GM21619 (cell line): ENCODE measurements at regions not wholly inside any gene's neighbourhood (a gene's known extent, or its start where the extent isn't known, plus 50 kb on each side); places are given as distances from the start of the nearest gene placed in this dataset.
"Not testable (repeated sequence)": the region's sequence is repeated elsewhere in the genome, so short reads cannot be mapped to it uniquely, and the experiment has no call there.

Source experiments
- ATAC-seq: cut with Tn5 transposase; IDR thresholded peaks from one replicate; pipeline ENCODE4 v1.9.1; 2021; ENCODE audit not compliant: unreplicated experiment

DNA sequence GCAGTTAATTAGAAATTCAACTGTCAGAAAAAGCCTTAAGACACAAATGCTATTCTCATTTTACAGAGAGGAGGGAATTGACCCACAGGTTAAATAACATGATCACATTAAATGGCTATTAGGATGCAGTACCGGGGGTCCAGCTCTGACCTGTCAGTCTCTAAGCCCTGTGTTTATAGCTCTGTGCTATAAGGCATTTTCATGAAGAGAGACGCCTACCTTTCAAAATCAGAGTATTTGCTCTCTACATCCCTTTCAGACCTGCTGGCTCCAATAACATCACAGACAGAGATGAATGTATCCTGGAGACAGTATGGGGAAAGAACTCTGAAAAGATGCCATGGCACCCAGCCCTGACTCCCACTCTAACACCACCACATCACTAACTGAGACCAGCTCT, 189.9 kb upstream of the PRSS58 start:
- no peak for ATAC-seq

DNA sequence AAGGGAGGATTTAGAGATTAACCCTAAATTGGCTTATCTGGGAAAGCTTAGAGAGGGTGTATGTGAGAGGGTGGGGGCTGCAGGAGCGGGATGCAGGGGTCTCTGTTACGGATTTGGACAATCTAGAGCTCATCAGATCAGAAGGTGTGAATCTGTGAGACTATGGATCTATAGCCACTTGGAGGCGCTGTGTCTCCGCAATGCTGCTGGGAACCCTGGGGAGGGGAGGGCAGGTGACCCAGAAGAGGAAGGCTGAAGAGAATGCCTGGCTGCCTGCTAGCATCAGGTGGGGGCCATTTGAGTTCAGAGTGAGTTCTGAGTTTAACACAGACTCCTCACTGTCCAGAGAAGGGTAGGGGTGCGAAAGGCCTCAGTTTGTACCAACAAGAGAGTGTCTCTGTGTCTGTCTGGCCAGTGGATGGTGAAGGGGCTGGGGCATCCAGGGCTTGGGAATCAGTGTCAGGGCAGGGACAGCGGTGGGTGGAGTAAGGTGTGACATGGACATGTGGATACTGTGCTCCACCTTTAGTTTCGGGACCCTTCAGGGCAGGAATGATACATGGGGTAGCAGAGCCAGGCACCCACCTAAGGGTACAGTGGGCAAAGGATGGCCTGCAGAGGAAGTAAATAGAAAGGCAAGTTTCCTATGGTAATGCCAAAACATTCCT, 187.3 kb upstream of the PRSS58 start:
- no peak for ATAC-seq

DNA sequence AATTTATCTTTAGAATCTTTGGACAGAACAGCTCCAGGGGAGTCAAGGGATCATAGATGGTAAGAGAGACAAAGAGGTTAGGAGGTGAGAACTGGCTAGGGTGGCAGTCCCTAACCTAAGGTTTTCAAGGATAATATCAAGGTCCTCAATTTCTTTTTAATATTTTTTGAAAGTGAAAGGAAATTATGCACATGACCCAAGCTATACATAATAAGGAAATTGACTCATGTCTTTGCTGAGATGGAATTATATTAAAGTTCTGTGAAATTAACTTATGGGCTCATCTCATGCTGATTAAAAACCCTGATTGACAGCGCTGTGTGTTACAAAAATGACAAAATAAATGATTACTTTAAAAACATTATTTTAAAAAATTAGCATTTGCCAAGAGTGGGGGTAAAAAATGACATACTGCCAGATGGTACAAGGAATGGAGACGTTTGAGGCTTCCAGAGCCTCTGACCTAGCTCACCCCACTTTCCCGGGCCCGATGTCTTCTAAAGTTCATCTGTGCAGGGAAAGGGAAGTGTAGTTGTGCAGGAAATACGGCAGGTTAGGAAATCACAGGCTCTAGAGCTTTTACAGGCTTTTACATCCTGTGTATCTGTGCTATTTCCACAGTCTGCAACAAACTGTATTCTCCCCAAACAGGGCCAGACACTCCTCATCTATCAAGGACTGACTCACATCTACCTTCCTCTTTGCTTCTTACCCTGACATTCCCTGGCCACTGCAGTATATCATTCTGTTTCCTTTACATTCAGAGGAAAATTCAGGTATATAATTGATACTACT, 185.6 kb upstream of the PRSS58 start:
- no peak for ATAC-seq

DNA sequence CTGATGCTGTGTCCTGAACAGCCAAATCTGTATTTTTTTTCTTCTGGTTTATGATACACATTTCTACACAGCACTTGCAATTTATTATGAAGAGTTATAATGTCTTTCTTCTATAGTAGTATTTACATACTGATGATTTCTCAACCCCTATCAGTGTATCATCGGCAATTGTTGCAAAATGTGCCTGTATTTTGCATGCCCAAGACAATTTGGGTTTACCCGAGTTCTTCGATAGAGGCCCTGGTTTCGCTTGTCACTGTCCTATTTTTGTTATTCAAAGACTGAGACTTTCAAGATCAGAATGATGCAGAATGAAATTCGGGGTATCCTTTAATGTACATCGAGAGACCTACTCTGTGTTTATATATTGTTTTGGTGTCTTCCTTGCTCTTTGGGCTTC, 184.5 kb upstream of the PRSS58 start:
- ATAC-seq: no peak

DNA sequence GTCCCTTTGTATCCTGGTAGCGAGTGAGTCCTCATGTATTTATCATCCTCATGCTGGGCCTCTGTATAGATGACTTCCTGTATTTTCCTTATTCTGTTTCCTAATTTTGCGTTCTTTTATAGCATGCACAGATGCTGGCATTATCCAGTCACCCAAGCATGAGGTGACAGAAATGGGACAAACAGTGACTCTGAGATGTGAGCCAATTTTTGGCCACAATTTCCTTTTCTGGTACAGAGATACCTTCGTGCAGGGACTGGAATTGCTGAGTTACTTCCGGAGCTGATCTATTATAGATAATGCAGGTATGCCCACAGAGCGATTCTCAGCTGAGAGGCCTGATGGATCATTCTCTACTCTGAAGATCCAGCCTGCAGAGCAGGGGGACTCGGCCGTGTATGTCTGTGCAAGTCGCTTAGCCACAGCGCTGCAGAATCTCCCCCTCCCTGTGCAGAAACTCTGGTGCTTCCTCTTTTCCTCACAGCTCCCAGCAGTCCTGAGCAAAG, 183.1 kb upstream of the PRSS58 start:
- no peak for ATAC-seq

DNA sequence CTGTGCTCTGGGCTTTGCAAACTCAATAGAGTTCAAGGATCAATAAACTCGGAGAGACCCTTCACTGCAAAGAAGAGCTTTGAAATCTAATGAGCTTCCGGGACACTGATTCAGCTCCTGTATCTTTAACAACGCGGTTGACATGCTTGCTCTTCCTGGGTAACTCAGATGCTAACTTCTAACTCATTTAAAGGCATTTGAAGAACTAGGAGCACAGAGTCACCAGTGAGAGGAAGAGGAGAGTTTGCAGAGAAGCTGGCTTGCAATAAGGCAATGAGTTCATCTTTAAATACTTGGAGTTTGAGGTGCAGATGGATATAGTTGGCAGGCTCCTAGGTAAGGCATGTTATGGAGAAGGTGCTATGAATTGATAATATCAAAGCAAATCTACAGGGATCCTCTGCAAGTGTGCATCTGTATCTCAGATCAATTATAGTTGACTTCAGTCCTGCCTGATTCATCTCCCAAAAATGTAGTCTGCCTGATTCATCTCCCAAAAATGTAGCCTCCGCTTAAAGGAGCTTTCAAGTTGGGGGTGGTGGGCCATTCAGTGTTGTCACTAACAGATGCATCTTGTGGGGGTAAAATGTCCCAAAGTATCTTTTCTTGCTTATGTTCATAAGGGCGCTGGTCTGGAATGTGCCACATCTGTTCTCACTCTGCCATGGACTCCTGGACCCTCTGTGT, 182.5 kb upstream of the PRSS58 start:
- no peak for ATAC-seq

DNA sequence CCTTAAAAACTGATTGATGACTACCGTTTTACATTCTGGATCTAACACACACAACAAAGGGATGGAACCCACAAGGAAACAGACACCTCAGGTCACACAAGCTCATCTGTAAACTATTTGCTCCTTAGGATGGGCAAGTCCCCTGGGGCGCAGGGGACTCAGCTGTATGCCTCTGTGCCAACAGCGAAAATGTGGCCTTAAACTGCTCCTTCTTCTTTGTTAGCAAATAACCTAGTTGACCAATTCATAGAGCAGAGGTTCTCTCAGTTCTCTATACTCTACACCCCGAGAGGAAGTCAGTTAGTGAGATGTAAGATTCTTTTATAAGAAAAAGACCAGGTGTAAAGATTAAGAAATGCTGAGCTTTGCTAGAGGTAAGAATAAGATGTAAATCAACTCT, 181.9 kb upstream of the PRSS58 start:
- peak; percentile 70 for ATAC-seq

DNA sequence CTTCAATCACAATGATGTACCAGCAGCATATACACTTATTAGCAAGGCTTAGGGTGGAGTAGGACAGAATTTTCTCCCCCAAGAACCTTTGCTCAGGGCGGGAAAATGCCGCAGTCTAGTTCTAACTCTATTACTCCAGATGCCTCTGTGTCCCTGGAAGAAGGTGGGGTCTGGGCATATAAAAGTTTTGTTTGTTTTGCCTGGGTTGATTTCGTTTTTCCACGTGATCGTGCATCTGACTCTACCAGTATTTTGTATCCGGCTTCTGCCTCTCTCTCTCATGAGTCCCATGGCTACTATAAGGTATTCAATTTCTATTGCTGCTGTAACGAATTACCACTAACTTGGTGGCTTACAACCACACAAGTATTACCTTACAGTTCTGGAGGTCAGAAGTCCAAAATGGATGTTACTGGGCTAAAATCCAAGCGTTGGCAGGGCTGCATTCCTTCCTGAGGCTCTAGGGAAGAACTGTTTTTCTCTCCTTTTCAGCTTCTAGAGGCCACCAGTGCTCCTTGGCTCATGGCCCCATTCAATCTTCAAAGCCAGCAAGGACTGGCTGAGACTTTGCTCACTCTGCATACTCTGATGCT, 181.2 kb upstream of the PRSS58 start:
- ATAC-seq: no peak

DNA sequence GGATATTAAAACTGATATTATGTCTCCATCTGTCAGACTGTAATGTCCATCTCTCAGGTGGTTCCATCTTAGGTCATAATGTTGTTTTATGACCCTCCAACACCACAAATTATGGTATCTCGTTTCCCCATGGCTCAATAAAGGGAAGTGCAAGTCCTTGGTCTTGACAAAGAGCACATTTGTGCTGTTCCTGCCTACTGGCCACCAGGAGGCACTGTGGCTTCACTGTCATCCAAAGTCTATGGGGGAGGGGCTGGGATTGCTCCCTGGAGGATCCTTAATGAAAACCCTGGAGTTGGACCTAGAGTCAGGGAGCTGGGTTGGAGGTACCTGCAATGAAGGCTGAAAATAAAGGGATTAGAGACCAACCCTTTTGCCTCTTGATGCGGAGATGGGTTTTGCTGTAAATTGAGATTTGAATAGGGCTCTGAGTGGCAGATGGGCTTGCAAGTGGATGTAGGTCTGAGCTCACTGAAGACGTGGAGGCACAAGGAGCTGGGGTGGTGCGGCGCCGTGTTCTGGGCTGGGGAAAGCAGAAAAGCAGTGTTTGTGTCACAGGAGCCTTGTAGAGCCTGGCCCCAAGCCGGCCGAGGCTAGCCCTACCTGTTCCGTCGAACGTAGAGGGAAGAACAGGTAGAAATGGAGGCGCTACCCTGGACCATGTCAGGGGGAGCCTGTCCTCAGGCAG, 180.5 kb upstream of the PRSS58 start:
- no peak for ATAC-seq

DNA sequence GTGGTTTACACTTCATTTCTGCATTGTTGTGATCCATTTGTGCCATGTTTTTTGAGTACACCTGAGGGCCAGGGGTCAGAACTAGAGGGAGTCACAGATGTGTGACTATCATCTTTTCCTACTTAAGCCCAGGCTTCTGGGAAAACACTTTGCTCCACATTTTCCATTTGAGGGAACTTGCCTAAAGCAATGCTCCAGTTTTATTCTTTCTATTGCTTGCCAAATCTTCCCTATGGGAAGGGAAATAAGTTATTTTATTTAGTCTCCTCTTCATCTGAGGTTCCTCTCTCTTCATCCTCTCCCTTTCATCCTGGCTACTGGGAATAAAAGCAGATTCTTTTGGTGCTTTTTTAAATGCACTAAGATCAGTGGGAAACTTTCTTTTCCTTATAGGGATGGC, 179.9 kb upstream of the PRSS58 start:
- no peak for ATAC-seq

DNA sequence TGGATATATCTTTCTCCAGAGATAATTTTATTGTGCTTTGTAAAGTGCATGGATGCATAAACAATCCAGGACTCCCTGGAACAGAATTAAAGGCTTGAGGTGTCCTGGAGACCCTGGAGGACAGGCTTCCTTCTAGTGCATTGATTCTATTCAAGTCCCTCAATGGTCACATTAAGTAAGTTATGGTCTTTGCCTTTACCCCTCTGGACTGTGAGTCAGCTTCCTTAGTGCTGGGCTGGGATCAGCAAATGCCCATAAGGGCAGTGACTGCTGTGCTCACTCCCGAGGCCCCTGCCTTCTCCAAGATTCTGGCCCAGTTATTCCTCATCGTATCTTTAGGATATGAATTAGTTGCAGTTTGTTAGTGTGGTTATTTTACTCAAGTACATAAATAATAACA, 178.7 kb upstream of the PRSS58 start:
- ATAC-seq: no peak

DNA sequence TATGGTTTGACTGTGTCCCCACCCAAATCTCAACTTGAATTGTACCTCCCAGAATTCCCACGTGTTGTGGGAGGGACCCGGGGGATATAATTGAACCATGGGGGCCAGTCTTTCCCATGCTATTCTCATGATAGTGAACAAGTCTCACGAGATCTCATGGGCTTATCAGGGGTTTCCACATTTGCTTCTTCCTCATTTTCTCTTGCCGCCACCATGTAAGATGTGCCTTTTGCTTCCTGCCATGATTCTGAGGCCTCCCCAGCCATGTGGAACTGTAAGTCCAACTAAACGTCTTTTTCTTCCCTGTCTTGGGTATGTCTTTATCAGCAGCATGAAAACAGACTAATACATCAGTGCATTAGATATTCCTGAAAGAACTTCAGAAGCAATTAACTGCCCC, 177.7 kb upstream of the PRSS58 start:
- not testable (repeated sequence) for ATAC-seq

DNA sequence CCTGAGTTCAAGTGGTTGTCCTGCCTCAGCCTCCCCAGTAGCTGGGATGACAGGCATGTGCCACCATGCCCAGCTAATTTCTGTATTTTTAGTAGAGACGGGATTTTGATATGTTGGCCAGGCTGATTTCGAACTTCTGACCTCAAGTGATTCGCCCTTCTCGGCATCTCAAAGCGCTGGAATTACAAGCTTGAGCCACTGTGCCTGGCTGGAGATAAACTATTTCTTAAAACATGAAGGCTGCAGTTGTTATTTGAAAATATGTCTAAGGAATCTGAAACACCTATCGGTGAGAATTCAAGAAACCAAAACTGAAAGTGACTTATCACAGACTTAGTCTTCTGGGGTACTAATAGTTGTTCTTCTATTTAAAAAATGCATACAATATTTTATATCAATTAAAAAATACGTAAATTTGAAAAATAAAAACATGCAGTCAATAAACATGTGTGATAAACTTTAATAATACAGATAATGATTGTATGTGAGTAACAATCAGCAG, 176.9 kb upstream of the PRSS58 start:
- ATAC-seq: peak; percentile 36

DNA sequence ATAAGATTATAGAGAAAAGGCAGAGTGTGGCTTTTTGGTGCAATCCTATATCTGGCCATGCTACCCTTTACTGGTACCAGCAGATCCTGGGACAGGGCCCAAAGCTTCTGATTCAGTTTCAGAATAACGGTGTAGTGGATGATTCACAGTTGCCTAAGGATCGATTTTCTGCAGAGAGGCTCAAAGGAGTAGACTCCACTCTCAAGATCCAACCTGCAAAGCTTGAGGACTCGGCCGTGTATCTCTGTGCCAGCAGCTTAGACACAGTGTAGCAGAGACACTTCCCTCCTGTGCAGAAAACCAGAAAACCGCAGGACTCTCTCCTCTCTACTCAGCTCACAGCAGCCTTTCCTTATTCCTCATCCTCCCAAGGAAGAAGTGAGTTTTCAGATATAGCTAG, 176.3 kb upstream of the PRSS58 start:
- ATAC-seq: peak; percentile 43

DNA sequence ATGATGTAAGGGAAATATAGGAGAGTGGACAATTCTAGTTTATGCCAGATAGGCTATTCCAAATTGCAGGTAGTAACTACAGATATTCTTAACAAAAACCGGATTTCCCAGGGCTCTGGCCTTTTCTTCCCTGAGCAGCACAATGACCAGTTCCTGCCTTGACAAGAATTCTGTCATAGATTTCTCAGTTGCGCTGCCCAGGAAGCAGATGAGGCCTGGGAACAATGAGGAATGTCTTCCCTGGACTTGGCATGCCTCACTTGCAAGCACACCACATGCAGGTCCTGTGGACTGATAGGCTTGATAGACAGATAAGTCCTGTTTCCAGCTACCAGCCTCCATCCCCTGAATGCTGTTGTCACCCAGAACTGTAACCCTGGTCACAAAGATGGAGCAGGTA, 174.5 kb upstream of the PRSS58 start:
- ATAC-seq: no peak

DNA sequence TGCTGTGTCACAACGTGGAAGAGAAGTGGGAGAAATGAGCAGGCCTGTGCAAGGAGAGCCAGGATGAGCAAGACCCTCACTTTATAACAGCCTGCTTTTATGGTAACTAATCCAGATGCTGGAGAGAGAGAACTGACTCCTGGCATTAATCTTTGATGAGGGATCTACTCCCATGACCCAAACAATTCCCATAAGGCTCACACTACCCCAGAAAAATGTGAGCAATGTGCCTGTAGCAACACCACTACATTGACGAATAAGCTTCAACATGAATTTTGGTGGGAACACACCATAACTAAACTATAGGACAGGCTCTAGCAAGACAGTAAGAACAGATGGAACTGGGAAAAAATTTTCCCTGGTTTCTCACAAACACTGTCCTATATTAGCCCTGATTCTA, 173.6 kb upstream of the PRSS58 start:
- ATAC-seq: no peak

DNA sequence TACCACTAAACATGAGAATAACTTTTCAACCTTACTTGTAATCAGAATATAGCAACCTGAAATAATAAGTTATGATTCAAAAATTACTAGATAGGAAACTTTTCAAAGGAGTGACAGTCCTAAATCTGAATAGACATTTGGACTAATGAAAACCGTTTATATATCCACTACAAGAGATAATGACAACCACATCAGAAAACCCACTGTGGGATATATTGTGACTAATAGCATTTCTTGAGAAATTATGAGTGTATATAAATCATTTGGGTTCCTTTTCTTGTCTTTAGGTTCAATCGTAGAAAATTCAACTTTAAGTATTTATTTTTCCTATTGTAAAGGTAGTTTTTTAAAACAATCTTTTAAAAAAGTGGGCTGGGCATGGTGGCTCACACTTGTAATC, 170.2 kb upstream of the PRSS58 start:
- ATAC-seq: no peak

DNA sequence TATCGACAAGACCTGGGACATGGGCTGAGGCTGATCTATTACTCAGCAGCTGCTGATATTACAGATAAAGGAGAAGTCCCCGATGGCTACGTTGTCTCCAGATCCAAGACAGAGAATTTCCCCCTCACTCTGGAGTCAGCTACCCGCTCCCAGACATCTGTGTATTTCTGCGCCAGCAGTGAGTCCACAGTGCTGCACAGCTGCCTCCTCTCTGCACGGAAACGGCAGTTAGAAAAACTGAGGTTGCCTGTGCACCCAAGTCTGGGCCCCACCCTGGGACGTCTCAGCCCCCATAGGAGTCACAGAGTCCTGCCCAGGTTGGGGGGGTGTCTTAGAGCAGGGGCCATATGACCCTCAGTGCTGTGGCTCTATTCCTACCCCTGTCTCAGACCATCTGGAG, 167.4 kb upstream of the PRSS58 start:
- ATAC-seq: no peak

DNA sequence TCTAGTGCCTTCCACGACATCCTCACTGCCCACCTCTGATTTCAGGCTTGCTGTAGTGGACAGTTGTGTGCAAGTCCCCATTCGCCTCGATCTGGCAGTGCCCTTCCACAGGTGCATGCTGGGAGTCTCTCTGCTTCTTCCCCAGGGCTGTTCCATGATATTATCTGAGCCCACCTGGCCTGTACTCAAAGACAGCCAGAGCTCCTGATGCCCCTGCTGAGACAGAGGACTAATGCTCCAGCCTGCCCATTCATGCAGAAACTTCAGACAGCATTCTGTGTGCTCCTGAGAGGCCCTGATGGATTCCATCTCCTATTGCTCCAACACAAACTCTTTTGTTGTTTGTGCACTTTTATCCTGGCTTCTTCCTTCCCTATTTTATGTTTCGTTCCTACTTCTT, 164.8 kb upstream of the PRSS58 start:
- no peak for ATAC-seq

DNA sequence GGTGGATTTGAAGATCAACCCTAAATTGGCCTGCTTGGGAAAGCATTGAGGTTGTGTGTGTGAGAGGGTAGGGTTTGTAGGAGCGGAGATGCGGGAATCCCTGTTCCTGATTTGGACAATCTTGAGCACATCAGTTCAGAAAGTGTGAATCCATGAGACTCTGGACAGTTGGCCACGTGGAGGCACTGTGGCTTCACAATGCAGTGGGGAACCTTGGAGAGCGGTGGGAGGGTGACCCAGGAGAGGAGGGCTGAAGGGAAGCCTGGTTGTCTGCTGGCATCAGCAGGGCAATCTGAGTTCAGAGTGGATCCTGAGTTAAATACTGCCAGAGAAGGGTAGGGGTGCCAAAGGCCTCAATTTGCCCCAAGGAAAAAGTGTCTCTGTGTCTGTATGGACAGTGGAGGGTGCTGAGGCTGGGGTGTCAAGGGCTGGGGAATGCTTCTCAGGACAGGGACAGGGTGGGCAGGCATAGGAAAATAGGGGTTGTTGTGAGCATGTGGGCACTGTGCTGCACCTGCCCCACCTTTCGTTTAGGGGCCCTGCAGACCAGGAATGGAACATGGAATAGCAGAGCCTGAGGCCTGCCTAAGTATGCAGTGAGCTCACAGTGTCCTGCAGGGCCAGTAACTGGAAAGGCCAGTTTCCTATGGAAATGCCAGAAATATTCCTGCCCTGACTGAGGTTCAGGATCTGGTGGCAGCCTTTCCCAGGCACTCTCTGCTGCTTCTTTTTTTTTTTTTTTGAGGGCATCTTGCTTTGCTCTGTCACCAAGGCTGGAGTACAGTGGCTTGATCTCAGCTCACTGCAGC, 162.9 kb upstream of the PRSS58 start:
- no peak for ATAC-seq
